ENCODE measurements at regions not wholly inside any gene's neighbourhood (a gene's known extent, or its start where the extent isn't known, plus 50 kb on each side); places are given as distances from the start of the nearest gene placed in this dataset.

- TF ChIP-seq MAX (IDR thresholded peaks at IDR 0.05), result no peak
- no peak for TF ChIP-seq ATF3 (IDR thresholded peaks at IDR 0.05)
- TF ChIP-seq RAD21 (IDR thresholded peaks at IDR 0.05), result no peak
- TF ChIP-seq SP1 (IDR thresholded peaks at IDR 0.05), result no peak
- no peak for TF ChIP-seq CTCF (IDR thresholded peaks at IDR 0.05; ENCODE audit: low read depth, low read length, missing input control)
- TF ChIP-seq TAF1 (conservative IDR thresholded peaks at IDR 0.05), result no peak
- TF ChIP-seq JUND (IDR thresholded peaks at IDR 0.05), result no peak
- no peak for TF ChIP-seq YY1 (IDR thresholded peaks at IDR 0.05)
- TF ChIP-seq EGR1 (IDR thresholded peaks at IDR 0.05; ENCODE audit: low read depth in 2 of 2), result no peak
- TF ChIP-seq GABPA (IDR thresholded peaks at IDR 0.05 in 1 of 2, conservative IDR thresholded peaks at IDR 0.05 in 1 of 2), result no peak
Observed at GRCh38 chrX:39674490-39675161, 423.1 kb downstream of the BCOR start.
